Pons (tissue), 1 donor: ENCODE measurements at regions not wholly inside any gene's neighbourhood (a gene's known extent, or its start where the extent isn't known, plus 50 kb on each side); places are given as distances from the start of the nearest gene placed in this dataset.

Source experiments
- DNase-seq: peaks from one replicate; pipeline ENCODE4 v3.0.0-alpha.2; 2016; ENCODE audit warnings: low spot score

GRCh38 chr14:100638211-100638855 is 51.1 kb upstream of the BEGAIN start:
- no peak for DNase-seq

- DNase-seq, result no peak
Observed at GRCh38 chr14:100639280-100639679, 52.1 kb upstream of the BEGAIN start.

- no peak for DNase-seq
Observed at GRCh38 chr14:100640471-100641273, 53.5 kb upstream of the BEGAIN start.

GRCh38 chr14:100641274-100641860 is 54.1 kb upstream of the BEGAIN start:
- no peak for DNase-seq

- no peak for DNase-seq
Observed at GRCh38 chr14:100643426-100643825, 56.2 kb upstream of the BEGAIN start.

GRCh38 chr14:100644383-100644782 is 57.2 kb upstream of the BEGAIN start:
- DNase-seq, result no peak

- no peak for DNase-seq
Observed at GRCh38 chr14:100644784-100645183, 57.6 kb upstream of the BEGAIN start.

GRCh38 chr14:100645196-100645981 is 58.2 kb upstream of the BEGAIN start:
- DNase-seq, result peak; percentile 74

GRCh38 chr14:100645982-100646314 is 58.7 kb upstream of the BEGAIN start:
- no peak for DNase-seq

- DNase-seq, result no peak
Observed at GRCh38 chr14:100648474-100649172, 61.4 kb upstream of the BEGAIN start.

- DNase-seq, result no peak
Observed at GRCh38 chr14:100649173-100649519, 61.9 kb upstream of the BEGAIN start.

GRCh38 chr14:100651999-100652508 is 64.8 kb upstream of the BEGAIN start:
- DNase-seq, result no peak

GRCh38 chr14:100652744-100653143 is 65.5 kb upstream of the BEGAIN start:
- DNase-seq, result no peak

- no peak for DNase-seq
Observed at GRCh38 chr14:100653409-100653808, 66.2 kb upstream of the BEGAIN start.

- no peak for DNase-seq
Observed at GRCh38 chr14:100654025-100654813, 67.0 kb upstream of the BEGAIN start.

GRCh38 chr14:100654814-100655740 is 67.9 kb upstream of the BEGAIN start:
- DNase-seq, result no peak

GRCh38 chr14:100655741-100656085 is 68.5 kb upstream of the BEGAIN start:
- DNase-seq, result no peak

- DNase-seq, result no peak
Observed at GRCh38 chr14:100656996-100657395, 69.7 kb upstream of the DLK1 start.

GRCh38 chr14:100657780-100658179 is 68.9 kb upstream of the DLK1 start:
- DNase-seq, result no peak
